HG03469 (cell line): ENCODE measurements at regions not wholly inside any gene's neighbourhood (a gene's known extent, or its start where the extent isn't known, plus 50 kb on each side); places are given as distances from the start of the nearest gene placed in this dataset.
"Not testable (repeated sequence)": the region's sequence is repeated elsewhere in the genome, so short reads cannot be mapped to it uniquely, and the experiment has no call there.

ENCODE experiments used
- ATAC-seq: cut with Tn5 transposase; IDR thresholded peaks from one replicate; pipeline ENCODE4 v1.9.1; 2021; ENCODE audit warnings: mild to moderate bottlenecking, moderate library complexity, moderate number of reproducible peaks; ENCODE audit not compliant: unreplicated experiment

GRCh38 chr5:167284222-167284890, 1007.1 kb upstream of the WWC1 start:
- no peak for ATAC-seq

- ATAC-seq = no peak
Measured at GRCh38 chr5:167285591-167285990, 1005.9 kb upstream of the WWC1 start.

- ATAC-seq = no peak
Measured at GRCh38 chr5:167286891-167287290, 1004.6 kb upstream of the WWC1 start.

- ATAC-seq = no peak
Measured at GRCh38 chr5:167290478-167290877, 1001.0 kb upstream of the WWC1 start.

GRCh38 chr5:167294882-167295680, 996.4 kb upstream of the WWC1 start:
- no peak for ATAC-seq

- ATAC-seq = no peak
Measured at GRCh38 chr5:167295681-167296005, 995.8 kb upstream of the WWC1 start.

- ATAC-seq = no peak
Measured at GRCh38 chr5:167296066-167296465, 995.4 kb upstream of the WWC1 start.

GRCh38 chr5:167296661-167297060, 994.8 kb upstream of the WWC1 start:
- ATAC-seq = no peak

- ATAC-seq = not testable (repeated sequence)
Measured at GRCh38 chr5:167299861-167300260, 991.6 kb upstream of the WWC1 start.

- no peak for ATAC-seq
Measured at GRCh38 chr5:167303582-167303981, 987.9 kb upstream of the WWC1 start.

- no peak for ATAC-seq
Measured at GRCh38 chr5:167304834-167305469, 986.5 kb upstream of the WWC1 start.

GRCh38 chr5:167305591-167306213, 985.7 kb upstream of the WWC1 start:
- ATAC-seq = no peak

- ATAC-seq = no peak
Measured at GRCh38 chr5:167307042-167307441, 984.4 kb upstream of the WWC1 start.

GRCh38 chr5:167308466-167308865, 983.0 kb upstream of the WWC1 start:
- no peak for ATAC-seq

- ATAC-seq = no peak
Measured at GRCh38 chr5:167309941-167310517, 981.4 kb upstream of the WWC1 start.

GRCh38 chr5:167311340-167311739, 980.1 kb upstream of the WWC1 start:
- ATAC-seq = no peak

GRCh38 chr5:167312225-167312624, 979.2 kb upstream of the WWC1 start:
- ATAC-seq = no peak

GRCh38 chr5:167315762-167316161, 975.7 kb upstream of the WWC1 start:
- no peak for ATAC-seq

GRCh38 chr5:167317884-167318283, 973.6 kb upstream of the WWC1 start:
- ATAC-seq = no peak

- ATAC-seq = no peak
Measured at GRCh38 chr5:167319243-167319642, 972.2 kb upstream of the WWC1 start.

- ATAC-seq = no peak
Measured at GRCh38 chr5:167320019-167320418, 971.4 kb upstream of the WWC1 start.
